Thyroid gland (tissue), 4 donors: ENCODE measurements at regions not wholly inside any gene's neighbourhood (a gene's known extent, or its start where the extent isn't known, plus 50 kb on each side); places are given as distances from the start of the nearest gene placed in this dataset.

Experiments
- CTCF ChIP-seq, 6 experiments: fragments of 200-600 bp in 3 of 6; fragments of 450-650 bp in 3 of 6; sonication (generic) in 3 of 6; IDR thresholded peaks; one replicate each; pipeline ENCODE4 v1.5.1; 2016 to 2019; ENCODE audit warnings: antibody characterized with exemption in 6 of 6, mild to moderate bottlenecking in 2 of 6, inconsistent platforms in 1 of 6, moderate library complexity in 1 of 6
- POLR2A ChIP-seq, 2 donors: fragments of 450-650 bp; IDR thresholded peaks; one replicate each; pipeline ENCODE4 v1.6.1; 2017; ENCODE audit warnings: antibody characterized with exemption in 2 of 2, mild to moderate bottlenecking in 2 of 2, moderate library complexity in 1 of 2

GRCh38 chr1:185421485-185422107 is 104.6 kb upstream of the IVNS1ABP start:
- no peak for TF ChIP-seq CTCF (IDR thresholded peaks at IDR 0.05)
- TF ChIP-seq POLR2A (IDR thresholded peaks at IDR 0.05) = no peak
